ENCODE measurements at regions not wholly inside any gene's neighbourhood (a gene's known extent, or its start where the extent isn't known, plus 50 kb on each side); places are given as distances from the start of the nearest gene placed in this dataset.
A peak's percentile ranks its signal among the peaks of the same experiment; 100 is the strongest.

DNA sequence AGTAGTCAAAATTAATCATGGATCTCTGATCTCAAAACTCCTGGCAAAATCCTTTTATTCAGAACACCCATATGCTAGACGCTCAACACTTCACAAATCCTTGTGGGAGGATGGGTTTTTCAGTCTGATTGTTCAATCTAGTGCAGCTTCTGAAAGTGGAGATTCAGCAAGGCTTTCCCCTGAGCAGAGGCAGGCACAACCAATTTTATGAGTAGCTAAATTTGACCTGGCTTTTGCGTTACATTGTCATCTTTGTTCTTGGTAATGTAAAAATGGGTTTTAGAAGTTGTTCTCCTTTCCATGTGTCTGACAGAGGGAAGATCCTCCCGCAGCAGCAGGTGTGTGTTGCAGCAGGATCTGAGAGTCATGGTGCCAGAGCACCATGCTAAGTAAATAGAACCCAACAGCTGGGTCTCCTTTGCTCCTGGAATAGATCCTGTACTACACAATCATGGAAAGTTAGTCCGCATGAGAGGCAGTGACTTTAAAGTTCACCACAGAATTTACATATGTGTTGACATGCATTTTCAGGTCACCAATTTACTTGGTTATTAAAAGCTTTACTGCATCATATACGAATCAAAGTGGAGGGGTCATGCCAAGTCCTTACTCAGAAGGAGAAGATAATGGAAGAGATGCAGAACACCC, 70.1 kb upstream of the MEF2C start:
- H3K36me3 ChIP-seq (ENCODE audit: control insufficient read depth in 1 of 2, insufficient read depth in 2 of 2, low read length in 2 of 2) = no peaks in the 10 kb centered on the region
- no peak overlapping the region for H3K4me3 ChIP-seq (ENCODE audit: low read depth in 1 of 2, low read length in 2 of 2)
- no peaks in the 10 kb centered on the region for H3K4me1 ChIP-seq (ENCODE audit: control insufficient read depth in 1 of 2, insufficient read depth in 2 of 2, low read length in 2 of 2)
- H3K27ac ChIP-seq (ENCODE audit: low read length) = no peak overlapping the region
- H3K9me3 ChIP-seq (ENCODE audit: control insufficient read depth in 1 of 2, low read length in 2 of 2) = no peaks in the 10 kb centered on the region
- no peaks in the 10 kb centered on the region for H3K27me3 ChIP-seq (ENCODE audit: low read depth, low read length)

DNA sequence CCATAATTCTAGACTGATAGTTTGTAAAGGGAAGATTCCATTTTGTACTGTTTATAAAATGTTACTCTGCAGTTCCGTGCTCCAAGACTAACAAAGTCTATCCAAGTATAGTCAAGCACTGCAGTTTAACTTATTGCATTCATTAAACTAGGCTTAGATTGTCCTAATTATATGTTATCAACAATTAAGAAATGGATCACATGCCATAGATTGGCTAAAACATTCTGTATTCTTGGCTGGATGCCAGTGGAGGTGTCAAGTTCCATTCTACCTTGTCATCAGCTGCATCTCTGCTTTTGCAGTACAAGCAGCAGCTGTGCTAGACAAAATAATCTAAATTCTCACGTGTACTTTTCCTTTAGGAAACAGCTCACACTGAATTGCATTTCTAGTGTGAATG, 69.4 kb upstream of the MEF2C start:
- Histone ChIP-seq H3K4me1 (ENCODE audit: control insufficient read depth in 1 of 2, insufficient read depth in 2 of 2, low read length in 2 of 2) (no peaks in the 10 kb centered on the region), H3K4me3 (ENCODE audit: low read depth in 1 of 2, low read length in 2 of 2) (no peak overlapping the region), H3K36me3 (ENCODE audit: control insufficient read depth in 1 of 2, insufficient read depth in 2 of 2, low read length in 2 of 2) (no peaks in the 10 kb centered on the region), H3K27ac (ENCODE audit: low read length) (no peak overlapping the region), H3K9me3 (ENCODE audit: control insufficient read depth in 1 of 2, low read length in 2 of 2) (no peaks in the 10 kb centered on the region), H3K27me3 (ENCODE audit: low read depth, low read length) (no peaks in the 10 kb centered on the region)

DNA sequence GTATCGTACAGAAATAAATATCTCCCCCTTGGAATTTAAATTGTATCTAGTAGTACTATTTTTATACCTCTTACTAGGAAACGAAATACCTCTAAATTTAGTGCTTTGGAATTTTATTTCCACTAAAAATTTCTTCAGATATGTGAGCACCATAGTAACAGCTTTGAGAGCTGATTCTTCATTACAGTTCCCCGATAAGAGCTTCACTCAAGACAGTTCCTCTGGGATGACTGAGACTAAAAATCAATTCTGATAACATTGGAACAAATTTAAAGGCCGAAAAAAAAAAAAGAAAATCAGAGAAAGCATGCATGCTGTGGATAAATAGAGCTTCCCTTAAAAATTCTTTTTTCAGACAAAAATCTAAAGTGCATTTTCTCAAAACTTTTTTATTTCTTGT, 68.5 kb upstream of the MEF2C start:
- Histone ChIP-seq H3K36me3 (ENCODE audit: control insufficient read depth in 1 of 2, insufficient read depth in 2 of 2, low read length in 2 of 2) (no peaks in the 10 kb centered on the region), H3K4me3 (ENCODE audit: low read depth in 1 of 2, low read length in 2 of 2) (no peak overlapping the region), H3K9me3 (ENCODE audit: control insufficient read depth in 1 of 2, low read length in 2 of 2) (no peaks in the 10 kb centered on the region), H3K27me3 (ENCODE audit: low read depth, low read length) (no peaks in the 10 kb centered on the region), H3K27ac (ENCODE audit: low read length) (no peak overlapping the region), H3K4me1 (ENCODE audit: control insufficient read depth in 1 of 2, insufficient read depth in 2 of 2, low read length in 2 of 2) (no peaks in the 10 kb centered on the region)

DNA sequence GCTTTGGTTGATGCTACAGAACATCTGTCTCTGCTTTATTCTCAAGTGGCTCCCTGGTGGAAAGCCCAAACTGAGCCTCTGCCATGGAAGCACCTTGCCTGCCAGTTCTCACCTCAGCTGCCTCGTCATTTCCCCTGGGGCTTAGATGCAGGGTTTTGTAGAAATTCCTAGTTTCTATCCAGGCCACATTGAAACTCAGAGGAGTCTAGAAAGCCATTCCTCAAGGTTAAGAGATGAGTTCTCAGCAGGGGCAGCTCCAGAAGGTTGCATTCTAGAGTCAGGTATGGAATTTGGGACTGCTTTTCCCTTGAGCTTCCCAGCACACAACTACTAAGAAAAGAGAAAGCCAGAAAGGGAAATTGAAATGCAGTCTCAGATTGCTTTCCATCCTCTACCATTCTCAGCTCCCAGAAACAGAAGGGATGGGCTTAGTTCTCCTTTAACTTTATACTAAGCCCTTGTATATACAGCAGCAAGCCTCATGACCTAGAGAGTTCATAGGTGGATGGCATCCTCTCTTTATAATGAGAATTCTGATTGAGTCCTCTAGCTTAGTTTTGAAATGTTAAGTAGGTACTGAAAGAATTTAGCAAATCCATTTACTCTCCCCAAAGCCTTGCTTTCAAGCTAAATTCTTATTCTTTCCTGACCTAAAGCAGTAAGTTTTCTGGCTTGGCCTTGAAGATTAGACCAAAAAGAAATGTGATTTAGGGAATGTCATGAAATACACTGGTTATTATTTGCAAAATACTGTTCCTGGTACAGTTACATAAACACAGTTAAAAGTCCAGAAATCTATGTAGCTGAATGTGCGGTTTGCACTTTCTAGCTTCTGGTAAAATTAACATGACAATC, 66.0 kb upstream of the MEF2C start:
- no peaks in the 10 kb centered on the region for H3K9me3 ChIP-seq (ENCODE audit: control insufficient read depth in 1 of 2, low read length in 2 of 2)
- peaks cover 0 to 3% of the 10 kb centered on the region in 2 donors for H3K4me1 ChIP-seq (ENCODE audit: control insufficient read depth in 1 of 2, insufficient read depth in 2 of 2, low read length in 2 of 2)
- H3K4me3 ChIP-seq (ENCODE audit: low read depth in 1 of 2, low read length in 2 of 2) = no peak overlapping the region
- no peaks in the 10 kb centered on the region for H3K27me3 ChIP-seq (ENCODE audit: low read depth, low read length)
- H3K27ac ChIP-seq (ENCODE audit: low read length) = no peak overlapping the region
- no peaks in the 10 kb centered on the region for H3K36me3 ChIP-seq (ENCODE audit: control insufficient read depth in 1 of 2, insufficient read depth in 2 of 2, low read length in 2 of 2)

DNA sequence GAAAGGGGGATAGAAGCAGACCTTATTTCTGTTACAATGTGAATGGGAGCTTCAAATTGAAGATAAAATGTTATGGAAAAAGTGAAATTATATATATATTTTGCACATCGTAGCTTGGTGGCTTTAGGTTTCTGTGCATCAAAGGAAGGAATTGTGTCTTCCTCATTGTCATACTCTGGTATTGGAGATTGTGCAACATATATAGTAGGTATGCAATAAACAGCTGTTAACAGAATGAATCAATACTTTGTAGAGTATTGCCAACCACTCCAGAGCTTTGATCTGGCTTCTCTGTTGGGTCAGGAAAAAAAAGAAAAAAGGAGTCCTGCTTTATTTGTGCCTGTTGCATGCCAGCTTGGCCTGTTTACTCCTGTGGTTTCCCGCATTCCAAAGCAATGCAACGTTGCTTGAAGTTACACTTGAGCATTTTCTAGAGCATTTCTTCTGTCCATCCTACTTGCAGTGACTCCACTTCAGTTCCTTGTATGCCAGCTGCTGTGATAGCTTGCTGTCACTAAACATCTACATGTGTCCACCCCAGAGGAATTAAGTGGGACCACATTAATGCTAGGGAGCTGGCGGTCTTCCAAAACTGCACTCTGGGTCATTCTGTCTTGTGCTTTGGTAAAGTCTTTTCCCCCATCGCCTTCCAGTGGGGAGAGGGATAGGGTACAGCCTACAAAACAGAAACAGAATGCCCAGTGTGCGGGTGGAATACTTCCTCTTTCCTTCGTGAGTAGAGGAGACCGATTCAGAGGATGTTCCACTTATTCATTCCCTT, 62.0 kb upstream of the MEF2C start:
- H3K27ac ChIP-seq (ENCODE audit: low read length) = no peak overlapping the region
- H3K4me1 ChIP-seq (ENCODE audit: control insufficient read depth in 1 of 2, insufficient read depth in 2 of 2, low read length in 2 of 2) = peaks cover 3 to 15% of the 10 kb centered on the region in 2 donors
- H3K9me3 ChIP-seq (ENCODE audit: control insufficient read depth in 1 of 2, low read length in 2 of 2) = no peaks in the 10 kb centered on the region
- no peaks in the 10 kb centered on the region for H3K36me3 ChIP-seq (ENCODE audit: control insufficient read depth in 1 of 2, insufficient read depth in 2 of 2, low read length in 2 of 2)
- H3K27me3 ChIP-seq (ENCODE audit: low read depth, low read length) = no peaks in the 10 kb centered on the region
- H3K4me3 ChIP-seq (ENCODE audit: low read depth in 1 of 2, low read length in 2 of 2) = no peak overlapping the region

DNA sequence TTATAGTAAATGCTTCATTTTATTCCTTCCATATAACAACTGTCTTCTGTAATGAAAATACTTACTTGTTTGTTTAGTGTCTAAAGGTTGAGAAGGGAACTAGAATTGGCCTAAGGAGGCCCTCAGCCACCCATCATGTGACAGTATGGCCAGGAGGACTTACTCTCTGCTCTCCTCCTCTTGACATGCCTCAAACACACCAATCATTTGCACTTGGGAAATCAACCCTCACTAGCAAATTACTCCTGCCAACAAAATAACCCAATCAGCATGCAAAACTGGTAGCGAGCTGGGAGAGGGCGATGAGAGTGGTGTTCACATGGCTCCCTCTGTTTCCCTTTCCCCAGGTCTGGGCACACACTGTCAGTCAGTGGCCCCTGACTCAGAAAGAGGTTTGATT, 58.6 kb upstream of the MEF2C start:
- H3K4me1 ChIP-seq (ENCODE audit: control insufficient read depth in 1 of 2, insufficient read depth in 2 of 2, low read length in 2 of 2) = peaks cover 3 to 15% of the 10 kb centered on the region in 2 donors
- no peak overlapping the region for H3K4me3 ChIP-seq (ENCODE audit: low read depth in 1 of 2, low read length in 2 of 2)
- no peaks in the 10 kb centered on the region for H3K9me3 ChIP-seq (ENCODE audit: control insufficient read depth in 1 of 2, low read length in 2 of 2)
- no peaks in the 10 kb centered on the region for H3K27me3 ChIP-seq (ENCODE audit: low read depth, low read length)
- no peaks in the 10 kb centered on the region for H3K36me3 ChIP-seq (ENCODE audit: control insufficient read depth in 1 of 2, insufficient read depth in 2 of 2, low read length in 2 of 2)
- H3K27ac ChIP-seq (ENCODE audit: low read length) = peak overlapping the region; percentile 68

DNA sequence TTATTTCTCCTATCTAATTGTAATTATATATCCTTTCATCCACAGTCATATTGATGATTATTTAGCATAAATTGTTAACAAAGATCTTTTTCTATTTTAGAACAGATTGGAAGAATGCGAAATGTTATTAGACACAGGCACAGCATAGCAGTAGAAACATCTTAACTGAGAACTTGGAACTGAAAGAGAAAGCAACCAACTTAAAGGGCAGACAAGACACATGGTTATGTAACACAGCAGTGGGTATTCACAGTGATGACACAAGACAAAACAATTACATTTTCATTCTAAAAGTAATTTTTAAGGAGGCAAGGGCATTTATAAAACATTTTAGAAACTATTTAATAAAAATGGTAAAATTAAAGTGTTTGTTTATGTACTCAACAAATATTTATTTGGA, 57.7 kb upstream of the MEF2C start:
- Histone ChIP-seq H3K4me1 (ENCODE audit: control insufficient read depth in 1 of 2, insufficient read depth in 2 of 2, low read length in 2 of 2) (peaks cover 3 to 15% of the 10 kb centered on the region in 2 donors), H3K27ac (ENCODE audit: low read length) (no peak overlapping the region), H3K9me3 (ENCODE audit: control insufficient read depth in 1 of 2, low read length in 2 of 2) (no peaks in the 10 kb centered on the region), H3K27me3 (ENCODE audit: low read depth, low read length) (no peaks in the 10 kb centered on the region), H3K4me3 (ENCODE audit: low read depth in 1 of 2, low read length in 2 of 2) (no peak overlapping the region), H3K36me3 (ENCODE audit: control insufficient read depth in 1 of 2, insufficient read depth in 2 of 2, low read length in 2 of 2) (no peaks in the 10 kb centered on the region)

DNA sequence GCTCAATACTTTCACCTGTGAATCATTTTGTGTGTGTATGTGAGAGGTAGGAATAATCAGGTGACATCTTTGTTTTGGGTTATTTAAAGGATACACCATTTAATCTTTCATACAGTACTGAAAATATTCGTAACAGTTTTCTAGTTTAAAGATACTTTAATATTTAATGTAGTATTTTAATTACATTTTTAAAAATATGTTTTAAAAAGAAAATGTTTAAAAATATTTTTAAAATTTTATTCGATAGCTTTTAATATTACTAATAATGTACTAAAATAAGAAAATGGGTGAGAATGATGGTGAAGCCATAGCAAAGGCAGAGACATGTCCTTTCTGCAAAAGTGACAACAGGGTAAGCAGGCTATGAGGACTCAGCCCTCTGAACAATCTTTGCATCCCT, 56.3 kb upstream of the MEF2C start:
- H3K36me3 ChIP-seq (ENCODE audit: control insufficient read depth in 1 of 2, insufficient read depth in 2 of 2, low read length in 2 of 2) = no peaks in the 10 kb centered on the region
- H3K9me3 ChIP-seq (ENCODE audit: control insufficient read depth in 1 of 2, low read length in 2 of 2) = no peaks in the 10 kb centered on the region
- peaks cover 3 to 12% of the 10 kb centered on the region in 2 donors for H3K4me1 ChIP-seq (ENCODE audit: control insufficient read depth in 1 of 2, insufficient read depth in 2 of 2, low read length in 2 of 2)
- no peak overlapping the region for H3K4me3 ChIP-seq (ENCODE audit: low read depth in 1 of 2, low read length in 2 of 2)
- no peaks in the 10 kb centered on the region for H3K27me3 ChIP-seq (ENCODE audit: low read depth, low read length)
- H3K27ac ChIP-seq (ENCODE audit: low read length) = no peak overlapping the region

DNA sequence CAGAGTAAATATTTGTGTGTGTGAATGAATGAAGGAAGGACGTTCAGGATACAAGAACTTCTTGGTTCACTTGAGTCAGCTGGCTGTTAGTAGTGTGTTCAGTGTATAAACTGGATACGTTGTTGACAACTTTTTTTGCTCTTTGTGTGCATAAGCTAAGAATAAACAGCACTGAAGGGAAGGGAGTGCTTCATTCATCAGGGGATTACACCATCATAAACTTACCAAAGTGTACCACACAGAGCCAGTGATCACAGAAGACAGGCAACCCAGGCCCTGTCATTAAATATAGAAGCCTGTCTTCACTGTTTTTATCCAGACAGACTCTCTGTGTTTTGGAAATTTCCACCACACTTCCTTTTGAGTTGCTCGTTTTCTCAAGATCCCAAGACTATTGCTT, 55.5 kb upstream of the MEF2C start:
- H3K27me3 ChIP-seq (ENCODE audit: low read depth, low read length) = no peaks in the 10 kb centered on the region
- no peaks in the 10 kb centered on the region for H3K9me3 ChIP-seq (ENCODE audit: control insufficient read depth in 1 of 2, low read length in 2 of 2)
- no peak overlapping the region for H3K4me3 ChIP-seq (ENCODE audit: low read depth in 1 of 2, low read length in 2 of 2)
- no peaks in the 10 kb centered on the region for H3K36me3 ChIP-seq (ENCODE audit: control insufficient read depth in 1 of 2, insufficient read depth in 2 of 2, low read length in 2 of 2)
- H3K4me1 ChIP-seq (ENCODE audit: control insufficient read depth in 1 of 2, insufficient read depth in 2 of 2, low read length in 2 of 2) = peaks cover 3 to 12% of the 10 kb centered on the region in 2 donors
- no peak overlapping the region for H3K27ac ChIP-seq (ENCODE audit: low read length)

DNA sequence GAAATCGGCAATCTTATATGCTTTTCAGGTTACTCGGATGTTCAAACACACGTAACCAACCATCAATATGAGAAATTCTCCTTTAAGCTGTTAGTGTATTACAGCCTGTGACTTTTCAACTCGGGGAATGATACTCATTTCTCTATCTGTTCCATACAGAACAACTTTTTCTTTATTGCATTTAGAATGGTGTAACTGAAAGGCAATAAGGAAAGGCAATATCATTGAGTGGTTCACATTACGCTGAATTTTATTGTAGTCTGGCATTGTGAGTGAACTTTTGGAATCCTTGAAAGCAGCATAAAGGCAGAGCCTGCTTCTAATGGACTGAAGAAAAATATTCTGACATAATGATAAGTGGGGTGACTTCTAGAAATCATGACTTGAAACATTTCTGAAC, 54.4 kb upstream of the MEF2C start:
- peaks cover 2 to 9% of the 10 kb centered on the region in 2 donors for H3K4me1 ChIP-seq (ENCODE audit: control insufficient read depth in 1 of 2, insufficient read depth in 2 of 2, low read length in 2 of 2)
- H3K27ac ChIP-seq (ENCODE audit: low read length) = no peak overlapping the region
- no peak overlapping the region for H3K4me3 ChIP-seq (ENCODE audit: low read depth in 1 of 2, low read length in 2 of 2)
- H3K36me3 ChIP-seq (ENCODE audit: control insufficient read depth in 1 of 2, insufficient read depth in 2 of 2, low read length in 2 of 2) = no peaks in the 10 kb centered on the region
- no peaks in the 10 kb centered on the region for H3K9me3 ChIP-seq (ENCODE audit: control insufficient read depth in 1 of 2, low read length in 2 of 2)
- H3K27me3 ChIP-seq (ENCODE audit: low read depth, low read length) = no peaks in the 10 kb centered on the region

DNA sequence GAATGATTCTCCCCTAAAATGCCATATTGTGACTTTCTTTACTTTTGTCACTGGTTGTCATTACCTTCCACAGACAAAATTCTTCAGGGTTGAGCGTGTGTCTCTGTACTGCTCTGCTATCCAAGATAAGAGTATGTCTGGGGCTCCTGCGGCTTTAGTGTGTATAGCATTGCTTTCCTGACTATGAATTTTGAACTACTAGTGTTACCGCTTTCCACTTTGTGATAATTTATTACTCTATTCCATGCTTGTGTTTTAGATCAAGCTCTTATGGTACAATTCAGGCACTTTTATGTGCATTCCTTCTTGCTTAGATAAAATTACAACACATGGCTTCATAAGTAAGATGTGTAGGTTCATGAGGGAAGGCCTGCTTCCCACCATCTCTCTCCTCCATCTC, 51.5 kb upstream of the MEF2C start:
- Histone ChIP-seq H3K27me3 (ENCODE audit: low read depth, low read length) (no peaks in the 10 kb centered on the region), H3K27ac (ENCODE audit: low read length) (no peak overlapping the region), H3K4me1 (ENCODE audit: control insufficient read depth in 1 of 2, insufficient read depth in 2 of 2, low read length in 2 of 2) (no peaks in the 10 kb centered on the region), H3K9me3 (ENCODE audit: control insufficient read depth in 1 of 2, low read length in 2 of 2) (no peaks in the 10 kb centered on the region), H3K4me3 (ENCODE audit: low read depth in 1 of 2, low read length in 2 of 2) (no peak overlapping the region), H3K36me3 (ENCODE audit: control insufficient read depth in 1 of 2, insufficient read depth in 2 of 2, low read length in 2 of 2) (no peaks in the 10 kb centered on the region)

Measured in muscle layer of duodenum (tissue), 2 donors.